NOMO-1 (cell line): ENCODE measurements at regions not wholly inside any gene's neighbourhood (a gene's known extent, or its start where the extent isn't known, plus 50 kb on each side); places are given as distances from the start of the nearest gene placed in this dataset.

Source experiments
- DNase-seq, 2 experiments: peaks; one replicate each; lab custom pipeline; 2025; ENCODE audit not compliant: unreplicated experiment in 2 of 2; lab: John Stamatoyannopoulos, UW

- no peak for DNase-seq
Observed at GRCh38 chr15:45743426-45744235, 108.8 kb downstream of the SQOR start.

GRCh38 chr15:45744236-45744589, 109.4 kb downstream of the SQOR start:
- DNase-seq = peak in 1 of 2 experiments; percentile 4

- DNase-seq = no peak
Observed at GRCh38 chr15:45747426-45747825, 112.6 kb downstream of the SQOR start.

GRCh38 chr15:45751629-45752028, 116.8 kb downstream of the SQOR start:
- no peak for DNase-seq

- no peak for DNase-seq
Observed at GRCh38 chr15:45759936-45760335, 125.1 kb downstream of the SQOR start.

- no peak for DNase-seq
Observed at GRCh38 chr15:45762726-45763125, 127.9 kb downstream of the SQOR start.

GRCh38 chr15:45763170-45763869, 128.5 kb downstream of the SQOR start:
- DNase-seq = no peak

- DNase-seq = no peak
Observed at GRCh38 chr15:45773149-45773548, 138.3 kb downstream of the SQOR start.

- DNase-seq = no peak
Observed at GRCh38 chr15:45776772-45777171, 141.9 kb downstream of the SQOR start.

- no peak for DNase-seq
Observed at GRCh38 chr15:45777781-45778180, 143.0 kb downstream of the SQOR start.

- no peak for DNase-seq
Observed at GRCh38 chr15:45780352-45780751, 145.5 kb downstream of the SQOR start.

GRCh38 chr15:45784656-45785055, 149.8 kb downstream of the SQOR start:
- no peak for DNase-seq

GRCh38 chr15:45785897-45786296, 151.1 kb downstream of the SQOR start:
- DNase-seq = no peak

GRCh38 chr15:45790325-45790943, 155.6 kb downstream of the SQOR start:
- peak in 1 of 2 experiments; percentile 23 for DNase-seq

- no peak for DNase-seq
Observed at GRCh38 chr15:45794304-45794703, 159.5 kb downstream of the SQOR start.

- DNase-seq = no peak
Observed at GRCh38 chr15:45794712-45795439, 160.0 kb downstream of the SQOR start.

- DNase-seq = peak; percentile 47 to 65
Observed at GRCh38 chr15:45795440-45796069, 160.7 kb downstream of the SQOR start.

- DNase-seq = no peak
Observed at GRCh38 chr15:45796433-45796832, 161.6 kb downstream of the SQOR start.

GRCh38 chr15:45799508-45799907, 164.7 kb downstream of the SQOR start:
- peak in 1 of 2 experiments; percentile 26 for DNase-seq

- no peak for DNase-seq
Observed at GRCh38 chr15:45801543-45801942, 166.7 kb downstream of the SQOR start.

- DNase-seq = no peak
Observed at GRCh38 chr15:45802140-45802539, 167.3 kb downstream of the SQOR start.
